GM13977 (cell line): ENCODE measurements at regions not wholly inside any gene's neighbourhood (a gene's known extent, or its start where the extent isn't known, plus 50 kb on each side); places are given as distances from the start of the nearest gene placed in this dataset.

Experiments used
- DNase-seq: peaks from one replicate; pipeline ENCODE4 v3.0.0; 2012; ENCODE audit warnings: low spot score
- CTCF ChIP-seq: IDR thresholded peaks from 2 replicates; pipeline ENCODE4 v1.5.1; 2012; ENCODE audit warnings: mild to moderate bottlenecking, control low read depth; ENCODE audit not compliant: insufficient read depth; ENCODE audit errors: extremely low read depth, missing control alignments
- in situ Hi-C: fragments of 300-500 bp; cut with MboI; formaldehyde crosslinking; loops from one replicate; pipeline ENCODE4 v1.12.0; 2022; ENCODE audit warnings: low sequenced_read_pairs, low pct_unique_long_range_greater_than_20kb, mixed read lengths, inconsistent platforms; ENCODE audit not compliant: unreplicated experiment

- in situ Hi-C loops = no loop called here
- TF ChIP-seq CTCF = no peak
- DNase-seq = no peak
These were observed 807.4 kb upstream of the CRIM1 start for GRCh38 chr2:35548171-35548570.

- in situ Hi-C loops = no loop called here
- TF ChIP-seq CTCF = no peak
- no peak for DNase-seq
These were observed 810.3 kb upstream of the CRIM1 start for GRCh38 chr2:35545301-35545700.

GRCh38 chr2:35538796-35539195, 816.8 kb upstream of the CRIM1 start:
- no peak for DNase-seq
- no peak for TF ChIP-seq CTCF
- in situ Hi-C loops = no loop called here

- no peak for DNase-seq
- in situ Hi-C loops = no loop called here
- TF ChIP-seq CTCF = no peak
These were observed 824.9 kb upstream of the CRIM1 start for GRCh38 chr2:35530615-35531135.

GRCh38 chr2:35526741-35527140, 828.8 kb upstream of the CRIM1 start:
- no peak for TF ChIP-seq CTCF
- in situ Hi-C loops = no loop called here

GRCh38 chr2:35522450-35522849, 833.1 kb upstream of the CRIM1 start:
- in situ Hi-C loops = no loop called here
- TF ChIP-seq CTCF = no peak
- no peak for DNase-seq

More at GRCh38 chr2:35526741-35527140, 828.8 kb upstream of the CRIM1 start:
- no peak for DNase-seq

- no peak for DNase-seq
These were observed 844.9 kb upstream of the CRIM1 start for GRCh38 chr2:35510636-35511035.

More at GRCh38 chr2:35510636-35511035, 844.9 kb upstream of the CRIM1 start:
- in situ Hi-C loops = no loop called here
- TF ChIP-seq CTCF = no peak
